ENCODE measurements at regions not wholly inside any gene's neighbourhood (a gene's known extent, or its start where the extent isn't known, plus 50 kb on each side); places are given as distances from the start of the nearest gene placed in this dataset.

GRCh38 chr3:73225146-73225855, 163.8 kb downstream of the EBLN2 start:
- TF ChIP-seq KDM1A (IDR thresholded peaks at IDR 0.05; ENCODE audit: borderline replicate concordance, low read length) (no peak), CTCF (IDR thresholded peaks at IDR 0.05; ENCODE audit: control extremely low read depth in 1 of 3, insufficient read depth in 1 of 3, low read depth in 1 of 3, low read length in 3 of 3) (no peak), ZNF274 (IDR thresholded peaks at IDR 0.05; ENCODE audit: borderline replicate concordance, extremely low read depth, low read length) (no peak), TCF12 (IDR thresholded peaks at IDR 0.05; ENCODE audit: low read depth, low read length) (no peak), CHD1 (IDR thresholded peaks at IDR 0.05; ENCODE audit: low read depth, low read length) (no peak), SAP30 (IDR thresholded peaks at IDR 0.05; ENCODE audit: insufficient read depth, insufficient replicate concordance, low read length) (no peak), SP1 (IDR thresholded peaks at IDR 0.05; ENCODE audit: low read depth, low read length) (no peak), EGR1 (IDR thresholded peaks at IDR 0.05; ENCODE audit: borderline replicate concordance, low read depth, low read length) (no peak), GABPA (IDR thresholded peaks at IDR 0.05; ENCODE audit: borderline replicate concordance, insufficient read depth, low read length) (no peak), EZH2 (IDR thresholded peaks at IDR 0.05; ENCODE audit: low read depth, low read length, severe bottlenecking) (no peak)
